Lung microvascular endothelial cell (primary cell): ENCODE measurements at regions not wholly inside any gene's neighbourhood (a gene's known extent, or its start where the extent isn't known, plus 50 kb on each side); places are given as distances from the start of the nearest gene placed in this dataset.

Source experiments
- DNase-seq, 2 donors: peaks; one replicate each; pipeline versions ENCODE4 v3.0.0 to v3.0.0-alpha.2; 2010; ENCODE audit warnings: low read depth in 2 of 2

- DNase-seq: no peak
Measured at GRCh38 chr5:57687596-57687995, 205.0 kb upstream of the ACTBL2 start.

GRCh38 chr5:57685516-57686255 lies 203.1 kb upstream of the ACTBL2 start:
- DNase-seq: no peak

- peak; percentile 13 to 69 for DNase-seq
Measured at GRCh38 chr5:57684299-57684702, 201.7 kb upstream of the ACTBL2 start.

- no peak for DNase-seq
Measured at GRCh38 chr5:57683036-57683630, 200.5 kb upstream of the ACTBL2 start.

- DNase-seq: no peak
Measured at GRCh38 chr5:57681942-57682341, 199.3 kb upstream of the ACTBL2 start.

- DNase-seq: no peak
Measured at GRCh38 chr5:57680686-57681085, 198.1 kb upstream of the ACTBL2 start.

- DNase-seq: no peak
Measured at GRCh38 chr5:57677235-57677634, 194.6 kb upstream of the ACTBL2 start.

GRCh38 chr5:57676222-57677098 lies 193.8 kb upstream of the ACTBL2 start:
- peak; percentile 47 to 63 for DNase-seq

- no peak for DNase-seq
Measured at GRCh38 chr5:57675236-57675635, 192.6 kb upstream of the ACTBL2 start.

GRCh38 chr5:57671371-57671770 lies 188.8 kb upstream of the ACTBL2 start:
- DNase-seq: no peak

- peak in 1 of 2 donors; percentile 82 for DNase-seq
Measured at GRCh38 chr5:57666582-57666981, 184.0 kb upstream of the ACTBL2 start.

- DNase-seq: peak in 1 of 2 donors; percentile 28
Measured at GRCh38 chr5:57665146-57665936, 182.7 kb upstream of the ACTBL2 start.

GRCh38 chr5:57664700-57665099 lies 182.1 kb upstream of the ACTBL2 start:
- DNase-seq: no peak

GRCh38 chr5:57663466-57663865 lies 180.9 kb upstream of the ACTBL2 start:
- no peak for DNase-seq

- peak in 1 of 2 donors; percentile 51 for DNase-seq
Measured at GRCh38 chr5:57662991-57663390, 180.4 kb upstream of the ACTBL2 start.

- no peak for DNase-seq
Measured at GRCh38 chr5:57659886-57660285, 177.3 kb upstream of the ACTBL2 start.

GRCh38 chr5:57658018-57658417 lies 175.4 kb upstream of the ACTBL2 start:
- no peak for DNase-seq

GRCh38 chr5:57655228-57655627 lies 172.6 kb upstream of the ACTBL2 start:
- no peak for DNase-seq

- DNase-seq: peak; percentile 20 to 24
Measured at GRCh38 chr5:57653636-57654290, 171.2 kb upstream of the ACTBL2 start.

GRCh38 chr5:57651127-57651526 lies 168.5 kb upstream of the ACTBL2 start:
- no peak for DNase-seq
